ENCODE measurements at regions not wholly inside any gene's neighbourhood (a gene's known extent, or its start where the extent isn't known, plus 50 kb on each side); places are given as distances from the start of the nearest gene placed in this dataset.

GRCh38 chr14:61898568-61898967 is 136.3 kb downstream of the SNAPC1 start:
- WGBS (ENCODE audit: insufficient coverage): 71% methylated on average over 3 of the region's 6 CpGs
- ATAC-seq (replicated peaks in 1 of 4) (no peak), DNase-seq (no peak)
- H3K9me3 Mint-ChIP-seq: no peaks in the 10 kb centered on the region
- ChIA-PET POLR2A (no interaction called here), CTCF (no interaction called here)
- H3K27me3 Mint-ChIP-seq: no peaks in the 10 kb centered on the region
- Histone ChIP-seq H3K9me3 (no peaks in the 10 kb centered on the region), H3K27ac (ENCODE audit: low read length) (no peak overlapping the region), H3K4me1 (ENCODE audit: control insufficient read depth in 1 of 2, extremely low read depth in 1 of 2, insufficient read depth in 2 of 2, low read length in 2 of 2) (no peaks in the 10 kb centered on the region), H3K27me3 (replicated peaks in 1 of 2; ENCODE audit: control insufficient read depth in 2 of 2, extremely low read depth in 1 of 2, insufficient read depth in 2 of 2, low read length in 1 of 2) (no peaks in the 10 kb centered on the region), H3K4me3 (ENCODE audit: control insufficient read depth in 1 of 2, extremely low read depth in 1 of 2, low read length in 1 of 2) (no peak overlapping the region), H3K36me3 (ENCODE audit: control insufficient read depth in 2 of 2, extremely low read depth in 1 of 2, insufficient read depth in 1 of 2, low read length in 1 of 2) (no peaks in the 10 kb centered on the region)
- no peaks in the 10 kb centered on the region for H3K36me3 Mint-ChIP-seq
- no peak overlapping the region for H3K27ac Mint-ChIP-seq
- no peak overlapping the region for H3K4me3 Mint-ChIP-seq
- H3K4me1 Mint-ChIP-seq: peaks cover 0 to 2% (median 0%) of the 10 kb centered on the region in 3 donors

DNA sequence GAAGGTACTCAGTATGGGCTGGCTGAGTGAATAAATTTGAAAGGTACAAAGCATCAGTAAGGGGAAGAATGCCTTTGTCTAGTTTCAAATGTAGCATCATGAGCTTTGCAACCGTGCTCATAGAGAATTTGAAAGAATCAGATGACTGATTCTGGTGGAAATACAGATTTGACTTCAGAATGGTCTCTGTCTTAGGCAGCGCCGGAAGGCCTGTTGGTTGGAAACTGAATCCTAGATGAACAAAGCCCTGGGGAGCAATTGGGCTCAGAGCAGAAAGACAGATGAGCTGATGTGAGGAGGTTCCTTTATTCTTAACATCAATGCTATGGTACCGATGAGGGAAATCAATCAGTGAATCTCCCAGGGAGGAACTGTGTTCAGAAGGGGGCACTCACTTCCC is 137.3 kb downstream of the SNAPC1 start:
- H3K27me3 Mint-ChIP-seq: peaks cover 0 to 4% of the 10 kb centered on the region in 2 donors
- H3K4me1 ChIP-seq (ENCODE audit: control insufficient read depth in 1 of 2, extremely low read depth in 1 of 2, insufficient read depth in 2 of 2, low read length in 2 of 2): no peaks in the 10 kb centered on the region
- H3K27ac ChIP-seq (ENCODE audit: low read length): no peak overlapping the region
- no peaks in the 10 kb centered on the region for H3K9me3 ChIP-seq
- no peaks in the 10 kb centered on the region for H3K27me3 ChIP-seq (replicated peaks in 1 of 2; ENCODE audit: control insufficient read depth in 2 of 2, extremely low read depth in 1 of 2, insufficient read depth in 2 of 2, low read length in 1 of 2)
- CTCF ChIA-PET: interaction anchor here in 1 of 2 donors (0.7 kb wide), 1 partner anchor 1384 kb away, joined by 4 read pairs; no protein-coding TSS in a partner anchor
- H3K4me3 Mint-ChIP-seq: no peak overlapping the region
- peaks cover 0 to under 1% (median 0%) of the 10 kb centered on the region in 3 donors for H3K4me1 Mint-ChIP-seq
- H3K36me3 Mint-ChIP-seq: no peaks in the 10 kb centered on the region
- no peak overlapping the region for H3K4me3 ChIP-seq (ENCODE audit: control insufficient read depth in 1 of 2, extremely low read depth in 1 of 2, low read length in 1 of 2)
- no peak overlapping the region for H3K27ac Mint-ChIP-seq
- POLR2A ChIA-PET: no interaction called here
- no peaks in the 10 kb centered on the region for H3K36me3 ChIP-seq (ENCODE audit: control insufficient read depth in 2 of 2, extremely low read depth in 1 of 2, insufficient read depth in 1 of 2, low read length in 1 of 2)
- ATAC-seq (replicated peaks in 1 of 4) (no peak), DNase-seq (no peak)
- WGBS (ENCODE audit: insufficient coverage): 71% methylated on average over 3 of the region's 4 CpGs
- no peaks in the 10 kb centered on the region for H3K9me3 Mint-ChIP-seq

- CTCF ChIA-PET: interaction anchor here in 1 of 2 donors (0.6 kb wide), 1 partner anchor 19 kb away, joined by 6 read pairs; no protein-coding TSS in a partner anchor
- no peaks in the 10 kb centered on the region for H3K4me1 Mint-ChIP-seq
These were observed 142.7 kb downstream of the SNAPC1 start for GRCh38 chr14:61904946-61905345.

DNA sequence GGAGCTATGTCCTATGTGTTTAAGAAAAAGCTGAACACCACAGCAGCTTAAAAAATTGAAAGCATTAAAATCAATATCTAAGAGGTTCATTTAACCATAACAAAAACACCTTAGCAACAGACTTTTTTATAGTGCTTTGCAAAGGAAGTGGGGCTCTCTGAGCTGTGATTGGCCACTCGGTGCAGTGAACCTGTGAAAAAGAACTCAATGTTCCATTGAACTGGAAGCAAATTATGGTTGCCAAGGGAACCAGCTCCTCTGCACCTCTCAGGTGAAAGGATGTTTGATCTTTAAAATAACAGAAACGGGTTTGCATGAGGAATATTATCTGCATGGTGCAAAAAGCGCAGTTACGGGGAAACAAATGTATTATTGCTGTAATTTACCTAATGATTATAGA is 149.4 kb downstream of the SNAPC1 start:
- no peak overlapping the region for H3K4me3 Mint-ChIP-seq
- no peaks in the 10 kb centered on the region for H3K36me3 Mint-ChIP-seq
- 20% methylated on average over 2 of the region's 4 CpGs for WGBS (ENCODE audit: insufficient coverage)
- ChIA-PET POLR2A (no interaction called here), CTCF (interaction anchor here in 1 of 2 donors (1.2 kb wide), 1 partner anchor 215 kb away, joined by 4 read pairs; no protein-coding TSS in a partner anchor)
- H3K27ac Mint-ChIP-seq: no peak overlapping the region
- Histone ChIP-seq H3K4me3 (ENCODE audit: control insufficient read depth in 1 of 2, extremely low read depth in 1 of 2, low read length in 1 of 2) (no peak overlapping the region), H3K27me3 (replicated peaks in 1 of 2; ENCODE audit: control insufficient read depth in 2 of 2, extremely low read depth in 1 of 2, insufficient read depth in 2 of 2, low read length in 1 of 2) (peaks cover 2 to 8% of the 10 kb centered on the region in 2 experiments), H3K36me3 (ENCODE audit: control insufficient read depth in 2 of 2, extremely low read depth in 1 of 2, insufficient read depth in 1 of 2, low read length in 1 of 2) (no peaks in the 10 kb centered on the region), H3K4me1 (ENCODE audit: control insufficient read depth in 1 of 2, extremely low read depth in 1 of 2, insufficient read depth in 2 of 2, low read length in 2 of 2) (no peaks in the 10 kb centered on the region), H3K9me3 (no peaks in the 10 kb centered on the region), H3K27ac (ENCODE audit: low read length) (no peak overlapping the region)
- no peaks in the 10 kb centered on the region for H3K9me3 Mint-ChIP-seq
- H3K4me1 Mint-ChIP-seq: peaks cover 10 to 11% (median 11%) of the 10 kb centered on the region in 3 donors
- DNase-seq: peak in 27 of 35 experiments; percentile 0 to 71 (median 28)
- H3K27me3 Mint-ChIP-seq: peaks cover 7 to 8% of the 10 kb centered on the region in 2 donors
- ATAC-seq (replicated peaks in 1 of 4): peak in 2 of 4 experiments; percentile 23 to 97

More at GRCh38 chr14:61904946-61905345, 142.7 kb downstream of the SNAPC1 start:
- WGBS (ENCODE audit: insufficient coverage): 90% methylated on average over 1 of the region's 2 CpGs
- H3K36me3 ChIP-seq (ENCODE audit: control insufficient read depth in 2 of 2, extremely low read depth in 1 of 2, insufficient read depth in 1 of 2, low read length in 1 of 2): no peaks in the 10 kb centered on the region
- Mint-ChIP-seq H3K9me3 (no peaks in the 10 kb centered on the region), H3K27ac (no peak overlapping the region), H3K4me3 (no peak overlapping the region), H3K36me3 (no peaks in the 10 kb centered on the region), H3K27me3 (peaks cover 4 to 13% of the 10 kb centered on the region in 2 donors)
- no peak overlapping the region for H3K4me3 ChIP-seq (ENCODE audit: control insufficient read depth in 1 of 2, extremely low read depth in 1 of 2, low read length in 1 of 2)
- peaks cover 0 to 2% of the 10 kb centered on the region in 2 experiments for H3K27me3 ChIP-seq (replicated peaks in 1 of 2; ENCODE audit: control insufficient read depth in 2 of 2, extremely low read depth in 1 of 2, insufficient read depth in 2 of 2, low read length in 1 of 2)
- H3K9me3 ChIP-seq: no peaks in the 10 kb centered on the region
- H3K27ac ChIP-seq (ENCODE audit: low read length): no peak overlapping the region
- no peak for ATAC-seq (replicated peaks in 1 of 4)
- no peak for DNase-seq
- POLR2A ChIA-PET: interaction anchor here in 1 of 2 donors (0.6 kb wide), 1 partner anchor 1716 kb away, joined by 4 read pairs; no protein-coding TSS in a partner anchor
- no peaks in the 10 kb centered on the region for H3K4me1 ChIP-seq (ENCODE audit: control insufficient read depth in 1 of 2, extremely low read depth in 1 of 2, insufficient read depth in 2 of 2, low read length in 2 of 2)

DNA sequence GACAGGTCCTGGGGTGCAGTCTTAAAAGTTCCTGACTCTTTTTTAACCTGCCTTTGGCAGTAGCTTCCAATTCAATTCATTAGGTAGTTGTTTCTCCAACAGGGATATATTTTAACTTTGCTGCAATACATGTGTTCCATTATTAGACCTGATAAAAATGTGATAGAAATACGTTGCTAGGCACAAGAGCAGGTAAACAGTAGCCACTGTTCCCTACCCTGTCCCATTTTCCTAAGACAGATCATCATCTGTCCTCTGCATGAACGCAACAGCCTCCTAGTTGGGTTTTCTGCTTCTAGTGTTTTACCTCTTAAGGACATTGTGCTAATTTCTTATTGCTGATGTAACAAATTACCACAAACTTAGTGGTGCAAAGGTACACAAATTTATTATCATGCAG is 156.8 kb downstream of the SNAPC1 start:
- ChIA-PET CTCF (no interaction called here), POLR2A (interaction anchor here in 1 of 2 donors (0.6 kb wide), 1 partner anchor 809 kb away, joined by 6 read pairs; no protein-coding TSS in a partner anchor)
- no peaks in the 10 kb centered on the region for H3K36me3 ChIP-seq (ENCODE audit: control insufficient read depth in 2 of 2, extremely low read depth in 1 of 2, insufficient read depth in 1 of 2, low read length in 1 of 2)
- DNase-seq (no peak), ATAC-seq (replicated peaks in 1 of 4) (no peak)
- no CpG with 5 or more reads among the region's 2 CpGs for WGBS (ENCODE audit: insufficient coverage)
- Mint-ChIP-seq H3K9me3 (no peaks in the 10 kb centered on the region), H3K27ac (no peak overlapping the region), H3K4me1 (no peaks in the 10 kb centered on the region), H3K27me3 (peaks cover 26 to 37% of the 10 kb centered on the region in 2 donors), H3K4me3 (no peak overlapping the region), H3K36me3 (no peaks in the 10 kb centered on the region)
- H3K9me3 ChIP-seq: no peaks in the 10 kb centered on the region
- no peaks in the 10 kb centered on the region for H3K4me1 ChIP-seq (ENCODE audit: control insufficient read depth in 1 of 2, extremely low read depth in 1 of 2, insufficient read depth in 2 of 2, low read length in 2 of 2)
- H3K4me3 ChIP-seq (ENCODE audit: control insufficient read depth in 1 of 2, extremely low read depth in 1 of 2, low read length in 1 of 2): no peak overlapping the region
- H3K27me3 ChIP-seq (replicated peaks in 1 of 2; ENCODE audit: control insufficient read depth in 2 of 2, extremely low read depth in 1 of 2, insufficient read depth in 2 of 2, low read length in 1 of 2): peaks cover 2 to 4% of the 10 kb centered on the region in 2 experiments
- no peak overlapping the region for H3K27ac ChIP-seq (ENCODE audit: low read length)

- WGBS (ENCODE audit: insufficient coverage): no CpG with 5 or more reads among the region's 4 CpGs
- ATAC-seq (replicated peaks in 1 of 4) (no peak), DNase-seq (no peak)
- H3K9me3 ChIP-seq: no peaks in the 10 kb centered on the region
- no peak overlapping the region for H3K27ac ChIP-seq (ENCODE audit: low read length)
- no peak overlapping the region for H3K4me3 Mint-ChIP-seq
- no peaks in the 10 kb centered on the region for H3K36me3 ChIP-seq (ENCODE audit: control insufficient read depth in 2 of 2, extremely low read depth in 1 of 2, insufficient read depth in 1 of 2, low read length in 1 of 2)
- H3K27ac Mint-ChIP-seq: no peak overlapping the region
- H3K27me3 Mint-ChIP-seq: peaks cover 21 to 40% of the 10 kb centered on the region in 2 donors
- no peaks in the 10 kb centered on the region for H3K4me1 Mint-ChIP-seq
- ChIA-PET POLR2A (no interaction called here), CTCF (no interaction called here)
- H3K36me3 Mint-ChIP-seq: no peaks in the 10 kb centered on the region
- no peaks in the 10 kb centered on the region for H3K9me3 Mint-ChIP-seq
- no peaks in the 10 kb centered on the region for H3K4me1 ChIP-seq (ENCODE audit: control insufficient read depth in 1 of 2, extremely low read depth in 1 of 2, insufficient read depth in 2 of 2, low read length in 2 of 2)
- H3K4me3 ChIP-seq (ENCODE audit: control insufficient read depth in 1 of 2, extremely low read depth in 1 of 2, low read length in 1 of 2): no peak overlapping the region
- H3K27me3 ChIP-seq (replicated peaks in 1 of 2; ENCODE audit: control insufficient read depth in 2 of 2, extremely low read depth in 1 of 2, insufficient read depth in 2 of 2, low read length in 1 of 2): no peaks in the 10 kb centered on the region
These were observed 161.1 kb downstream of the SNAPC1 start for GRCh38 chr14:61923348-61923747.
